Activated CD8-positive, alpha-beta memory T cell treated with anti-CD3 and anti-CD28 coated beads for 4 hours (primary cell): ENCODE measurements at regions not wholly inside any gene's neighbourhood (a gene's known extent, or its start where the extent isn't known, plus 50 kb on each side); places are given as distances from the start of the nearest gene placed in this dataset.
"Not testable (repeated sequence)": the region's sequence is repeated elsewhere in the genome, so short reads cannot be mapped to it uniquely, and the experiment has no call there.

Source experiments
- DNase-seq, 2 donors: peaks; one replicate each; pipeline ENCODE4 v3.0.0-alpha.2; 2020; ENCODE audit warnings: low read depth in 2 of 2

DNA sequence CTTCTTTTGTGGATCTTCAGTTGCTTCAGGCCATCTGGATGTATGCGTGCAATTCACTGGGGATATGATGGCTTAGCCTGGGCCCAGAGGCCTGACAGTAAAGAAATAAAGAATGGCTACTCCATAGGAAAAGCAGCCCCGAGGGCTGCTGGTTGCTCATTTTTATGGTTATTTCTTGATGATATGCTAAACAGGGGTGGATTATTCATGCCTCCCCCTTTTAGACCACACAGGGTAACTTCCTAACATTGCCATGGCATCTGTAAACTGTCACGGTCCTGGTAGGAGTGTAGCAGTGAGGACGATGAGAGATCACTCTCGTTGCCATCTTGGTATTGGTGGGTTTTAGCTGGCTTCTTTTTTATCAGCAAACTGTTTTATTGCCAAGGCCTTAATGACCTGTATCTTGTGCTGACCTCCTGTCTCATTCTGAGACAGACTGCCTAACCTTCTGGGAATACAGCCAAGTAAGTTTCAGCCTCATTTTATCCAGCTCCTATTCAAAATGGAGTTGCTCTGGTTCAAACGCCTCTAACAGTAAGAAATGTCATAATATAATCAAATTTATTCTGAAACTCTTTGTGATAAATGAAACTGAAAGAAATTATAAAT, 60.5 kb downstream of the DSEL start:
- DNase-seq: no peak

DNA sequence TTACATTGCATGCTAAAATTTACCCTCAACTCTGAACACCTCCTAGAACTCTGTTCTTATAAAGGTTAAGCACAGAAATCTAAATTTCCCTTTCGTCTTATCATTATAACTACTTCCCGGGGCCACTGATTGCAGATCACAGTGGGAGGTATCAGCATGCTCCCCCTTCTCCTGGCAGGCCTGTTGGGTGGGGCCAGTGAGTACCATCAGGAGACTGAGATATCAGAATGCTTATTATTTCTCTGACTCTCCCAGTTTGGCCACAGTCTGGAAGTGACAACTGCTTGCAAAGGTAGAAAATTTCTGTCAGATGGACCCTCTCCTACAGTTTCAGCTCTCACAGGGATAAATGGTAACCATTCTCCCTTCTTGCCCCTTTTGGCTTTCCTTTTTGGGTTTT, 62.6 kb downstream of the DSEL start:
- DNase-seq: no peak

DNA sequence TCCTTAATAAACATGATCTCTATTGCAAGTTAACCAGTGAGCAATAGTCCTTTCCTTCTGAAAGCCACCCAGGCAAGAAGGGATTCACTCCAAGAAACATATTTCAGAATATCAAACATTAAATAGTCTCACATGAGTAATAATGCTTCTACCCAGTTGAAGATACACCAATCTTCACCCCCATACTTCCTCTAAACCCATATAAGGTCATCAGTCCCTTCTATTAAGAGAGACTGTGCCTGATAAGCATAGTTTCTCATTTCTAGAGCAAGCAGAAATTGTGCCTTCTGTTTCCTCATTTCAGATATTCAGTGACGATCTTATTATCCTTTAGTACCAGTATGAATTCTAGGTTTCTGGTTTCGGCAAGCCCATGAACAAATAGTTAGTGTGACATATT, 64.6 kb downstream of the DSEL start:
- no peak for DNase-seq

DNA sequence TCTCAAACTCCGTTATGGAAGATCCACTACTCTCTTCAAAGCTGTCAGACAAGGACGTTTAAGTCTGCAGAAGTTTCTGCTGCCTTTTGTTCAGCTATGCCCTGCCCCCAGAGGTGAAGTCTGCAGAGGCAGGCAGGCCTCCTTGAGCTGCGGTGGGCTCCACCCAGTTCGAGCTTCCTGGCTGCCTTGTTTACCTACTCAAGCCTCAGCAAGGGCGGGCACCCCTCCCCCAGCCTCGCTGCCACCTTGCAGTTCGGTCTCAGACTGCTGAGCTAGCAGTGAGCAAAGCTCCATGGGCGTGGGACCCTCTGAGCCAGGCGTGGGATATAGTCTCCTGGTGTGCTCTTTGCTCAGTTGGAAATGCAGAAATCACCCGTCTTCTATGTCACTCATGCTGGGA, 65.4 kb downstream of the DSEL start:
- not testable (repeated sequence) for DNase-seq

DNA sequence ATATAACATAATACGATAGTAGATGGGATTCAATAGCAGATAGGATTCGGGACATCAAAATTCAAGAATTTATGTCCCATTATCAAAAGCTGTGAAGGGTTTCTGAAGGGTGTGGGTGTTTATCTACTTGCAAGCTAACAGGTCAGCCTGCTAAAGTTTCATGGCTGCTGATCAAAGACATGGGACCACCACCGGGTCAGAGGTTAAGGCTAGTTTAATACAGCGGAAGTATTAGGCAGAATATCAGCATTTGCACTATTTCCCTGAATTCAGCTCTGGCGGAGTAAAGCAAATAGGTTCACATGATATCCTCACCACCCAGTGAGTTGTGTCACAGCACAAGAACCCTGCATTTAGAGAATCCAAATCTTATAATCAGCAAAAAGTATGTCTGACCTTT, 82.5 kb downstream of the DSEL start:
- no peak for DNase-seq

DNA sequence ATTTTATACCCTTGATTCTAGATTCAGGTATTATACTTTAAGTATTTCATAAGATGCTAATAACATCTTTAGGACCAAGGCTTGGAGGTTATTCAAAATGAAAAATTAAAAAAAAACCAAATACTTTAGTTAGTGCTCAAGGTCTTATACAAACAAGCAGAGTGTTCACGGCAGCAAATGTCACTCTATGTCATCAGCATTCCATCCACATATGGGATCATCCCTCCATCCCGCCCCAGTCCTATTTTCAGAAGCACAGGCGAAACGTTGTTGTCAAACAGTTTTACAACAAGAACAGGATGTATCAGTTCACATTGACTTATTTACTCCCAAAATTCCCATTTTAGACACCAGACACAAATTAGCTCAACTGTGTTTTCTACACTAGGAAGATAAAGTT, 83.7 kb downstream of the DSEL start:
- DNase-seq: no peak

DNA sequence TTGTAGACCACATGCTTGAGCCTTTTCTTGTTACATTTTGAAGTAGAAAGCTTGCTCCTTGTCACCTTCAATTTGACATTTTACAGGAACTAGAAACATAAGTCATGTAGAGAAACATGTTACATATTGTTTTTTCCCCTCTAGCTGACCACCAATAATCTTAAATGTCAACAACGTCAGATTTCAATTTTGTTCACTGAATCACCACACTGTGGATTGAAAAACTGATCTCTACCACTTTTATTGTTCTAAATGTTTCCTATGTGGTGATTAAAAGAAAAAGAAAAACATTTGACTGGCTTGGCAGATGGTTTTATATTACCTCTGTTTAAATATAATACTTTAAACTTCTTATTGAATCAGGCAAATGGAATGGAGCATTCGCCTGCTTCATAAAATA, 87.7 kb downstream of the DSEL start:
- no peak for DNase-seq

DNA sequence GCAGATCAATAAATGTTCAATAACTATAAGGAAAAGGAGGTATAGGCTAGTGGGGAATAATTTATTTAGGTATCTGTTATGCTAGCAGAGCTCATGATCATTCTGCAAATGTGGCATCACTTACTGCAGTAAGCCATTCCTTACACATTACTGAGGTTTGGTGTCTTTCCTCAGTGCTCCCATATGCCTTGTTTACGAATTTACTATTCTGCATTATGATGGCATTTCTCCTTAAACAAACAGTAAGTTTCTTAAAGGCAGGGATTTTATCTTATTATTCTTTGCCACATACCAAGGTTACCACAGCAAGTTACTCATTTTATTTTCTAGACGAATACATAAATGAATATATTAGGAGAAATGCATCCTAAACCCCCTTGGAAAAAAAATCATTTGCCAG, 88.4 kb downstream of the DSEL start:
- no peak for DNase-seq

DNA sequence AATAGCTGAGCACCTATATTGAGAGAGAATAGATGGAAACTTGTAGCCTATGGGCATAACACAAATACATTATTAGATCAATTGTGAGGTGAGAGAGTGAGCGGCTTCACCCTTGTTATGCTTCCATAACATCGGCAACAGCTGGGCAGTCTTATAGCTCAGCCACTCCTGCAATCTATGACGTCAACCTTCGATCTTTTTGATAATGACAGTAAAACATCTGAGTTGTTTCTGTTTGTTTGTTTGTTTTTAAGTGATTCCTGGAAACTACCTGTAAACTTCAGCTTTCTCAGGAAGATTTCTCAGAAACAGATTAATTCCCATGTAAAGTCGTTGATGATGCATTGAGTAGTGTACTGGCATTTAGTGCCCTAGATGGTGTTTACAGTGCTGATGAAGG, 90.0 kb downstream of the DSEL start:
- DNase-seq: no peak

DNA sequence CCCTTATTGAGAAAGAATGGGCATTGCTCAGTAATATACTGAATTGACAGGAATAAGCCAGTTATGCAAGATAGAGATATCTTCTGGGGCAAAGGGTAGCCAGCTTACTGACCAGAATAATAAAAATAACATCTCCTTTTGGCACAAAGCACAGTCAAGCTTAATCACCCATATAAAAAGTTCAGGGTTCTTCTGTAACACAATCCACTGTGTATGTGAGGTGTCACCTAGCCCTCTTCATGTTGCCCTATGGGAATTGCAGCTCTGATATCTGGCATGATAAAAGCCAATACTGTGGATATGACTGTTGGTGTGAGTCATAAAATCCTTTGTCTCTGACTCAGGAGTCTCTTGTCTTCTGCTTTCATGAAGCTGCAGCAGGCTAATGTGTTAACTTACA, 90.8 kb downstream of the DSEL start:
- no peak for DNase-seq

DNA sequence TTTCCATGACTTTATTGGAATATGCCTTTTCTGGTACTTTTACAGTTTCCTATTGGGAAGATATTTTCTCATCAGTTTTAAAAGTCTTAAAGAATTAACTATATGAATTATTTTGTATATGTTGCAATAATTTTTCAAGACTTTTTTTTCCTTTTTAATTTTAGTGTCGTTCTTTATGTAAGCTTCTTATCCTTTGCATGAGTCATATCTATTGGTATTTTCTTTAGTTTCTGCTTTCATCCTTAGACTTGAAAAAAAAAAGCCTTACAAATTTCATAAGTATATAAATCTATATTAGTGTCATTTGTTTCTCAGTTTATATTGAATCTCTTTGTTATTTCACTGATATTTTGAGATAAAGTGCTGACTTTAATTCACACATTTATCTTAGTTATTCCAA, 94.9 kb downstream of the DSEL start:
- no peak for DNase-seq

DNA sequence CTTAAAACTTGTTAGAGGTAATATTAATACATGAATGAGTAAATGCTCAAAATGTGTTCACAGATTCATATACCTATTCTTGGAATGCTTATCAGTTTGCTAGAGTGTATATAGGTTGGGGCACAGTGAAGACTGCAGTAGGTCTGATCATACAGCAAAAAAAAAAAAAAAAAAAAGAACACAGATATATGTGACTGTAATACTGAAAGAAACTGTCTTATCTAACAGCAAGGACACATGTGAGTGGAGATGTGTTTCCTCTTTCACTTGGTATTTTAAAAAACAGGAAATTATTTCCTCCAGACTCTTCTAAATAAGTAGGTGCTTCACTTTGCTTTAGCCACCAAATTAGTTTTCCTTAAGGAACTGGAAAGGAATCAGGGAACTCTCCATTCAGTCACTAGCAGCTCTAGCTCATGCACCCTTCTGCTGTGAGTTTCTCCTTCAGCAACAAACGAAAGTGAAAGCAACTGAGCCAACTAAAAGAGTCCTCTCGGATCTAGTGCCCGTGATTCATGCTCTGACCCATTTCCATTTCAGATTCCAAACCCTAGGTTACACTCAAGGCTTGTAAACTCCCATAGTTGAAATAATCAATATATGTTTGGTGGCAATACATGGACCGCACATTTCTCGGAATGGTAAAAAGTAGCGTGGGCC, 98.5 kb downstream of the DSEL start:
- peak in 1 of 2 donors; percentile 1 for DNase-seq

DNA sequence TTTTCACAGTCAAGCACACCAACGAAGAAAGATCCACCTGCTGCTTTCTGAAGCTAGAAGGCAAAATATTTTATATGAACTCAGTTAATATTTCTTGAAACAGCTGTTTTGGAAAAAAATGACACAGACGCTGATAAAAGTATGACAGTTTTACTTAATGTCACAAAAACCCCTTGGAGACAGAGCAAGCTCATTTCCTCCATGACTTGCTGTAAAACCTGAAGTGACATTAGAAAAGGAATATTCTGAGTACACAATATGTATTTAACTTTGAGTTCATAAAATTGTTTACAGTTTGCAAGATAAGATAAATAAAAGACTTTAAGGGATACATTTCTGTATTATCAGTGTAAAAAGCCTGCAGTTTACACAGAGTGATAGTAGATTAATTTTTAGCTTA, 105.4 kb downstream of the DSEL start:
- no peak for DNase-seq

DNA sequence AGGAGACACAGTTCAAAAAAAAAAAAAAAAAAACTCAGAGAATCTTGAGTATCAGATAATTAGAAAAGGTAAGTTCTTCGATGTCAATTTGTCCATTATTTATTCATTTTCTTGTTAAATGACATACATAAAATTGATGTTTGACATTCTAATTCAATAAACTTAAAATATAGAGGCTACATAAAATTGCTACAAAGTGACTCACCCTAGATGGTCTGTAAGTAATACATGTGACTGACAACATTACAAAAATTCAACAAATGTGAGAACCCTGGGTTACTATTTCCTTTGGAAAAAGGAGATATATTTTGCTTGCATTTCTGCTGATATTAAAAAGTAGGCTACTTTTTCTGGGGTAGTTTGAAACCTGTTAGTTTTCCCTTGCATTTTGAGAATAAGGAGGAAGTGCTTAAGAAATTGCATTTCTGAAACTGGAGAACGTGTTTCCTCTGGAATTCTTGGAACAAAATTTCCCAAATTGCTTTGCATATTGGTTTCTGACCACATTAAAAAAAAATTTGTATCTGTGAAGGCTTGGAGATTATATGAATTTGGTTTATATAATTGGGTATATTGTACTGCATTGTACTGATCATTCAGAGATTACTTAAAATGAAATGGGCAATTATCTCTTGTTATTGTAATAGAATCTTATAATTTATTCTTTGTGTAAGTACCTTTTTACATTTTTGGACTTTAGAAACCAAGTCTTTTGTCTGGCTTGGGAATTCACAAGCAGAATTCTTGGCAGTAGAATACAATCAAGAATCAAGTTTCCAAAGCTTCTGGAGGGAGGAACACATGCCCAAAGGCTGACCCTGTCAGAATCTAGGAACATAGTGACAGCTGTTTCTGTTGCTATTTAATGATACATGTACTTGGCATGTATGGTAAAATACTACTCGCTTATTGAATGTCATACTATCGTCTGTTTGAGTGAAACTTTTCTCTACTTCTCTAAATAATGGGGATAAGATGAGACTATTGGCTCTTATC, 106.1 kb downstream of the DSEL start:
- no peak for DNase-seq

DNA sequence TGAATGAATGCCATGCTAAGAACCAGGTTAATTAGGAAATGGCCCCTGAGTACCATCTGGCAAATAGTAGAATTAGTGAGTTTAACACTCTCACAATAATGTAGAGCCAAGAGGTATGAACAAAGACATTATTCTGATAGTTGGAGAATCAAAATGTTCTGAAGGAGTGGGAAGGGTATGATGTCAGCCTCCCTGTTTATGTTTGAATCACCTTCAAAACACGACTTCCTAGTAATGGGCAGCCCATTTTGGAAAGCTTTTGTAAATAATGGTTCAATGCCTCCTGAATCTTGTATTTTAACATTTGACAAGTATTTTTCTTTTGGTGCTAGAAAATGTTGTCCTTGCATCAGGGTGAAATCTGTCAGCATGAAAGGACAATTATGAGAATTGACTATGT, 108.3 kb downstream of the DSEL start:
- no peak for DNase-seq

DNA sequence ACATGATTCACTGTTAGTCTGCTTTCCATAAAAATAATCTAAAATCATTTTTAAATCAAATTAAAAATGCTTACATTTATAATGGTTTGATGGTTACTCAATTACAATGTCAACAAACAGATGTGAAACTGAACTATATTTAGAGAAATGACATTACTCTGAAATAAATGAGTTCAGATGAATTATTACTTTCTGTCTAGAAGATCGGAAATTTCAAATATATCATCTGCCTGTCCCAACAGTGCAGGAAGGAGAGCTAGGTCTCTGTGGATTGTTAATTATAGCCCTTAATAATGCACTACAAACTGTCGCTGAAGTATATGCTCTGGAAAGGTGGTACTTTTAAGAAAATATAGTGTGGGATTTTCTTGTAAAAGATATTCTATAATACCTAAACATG, 109.8 kb downstream of the DSEL start:
- DNase-seq: no peak

DNA sequence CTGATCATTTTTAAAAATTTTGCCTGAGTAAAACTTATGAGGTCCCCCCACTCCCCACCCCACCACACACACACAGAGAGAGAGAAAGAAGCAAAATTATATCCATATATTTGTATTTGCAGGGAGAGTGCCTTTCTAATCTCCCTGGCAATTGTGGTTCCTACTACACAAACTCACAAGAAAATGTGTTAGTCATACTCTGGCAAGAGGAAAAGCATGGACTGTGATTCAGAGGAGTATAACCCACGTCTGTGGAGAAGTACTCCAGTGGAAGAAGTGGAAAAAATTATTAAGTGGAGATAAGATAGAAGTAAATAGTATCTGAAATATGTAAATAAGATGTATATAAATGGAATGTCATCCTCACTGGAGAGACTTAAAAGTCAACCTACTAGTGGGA, 114.0 kb downstream of the DSEL start:
- no peak for DNase-seq

DNA sequence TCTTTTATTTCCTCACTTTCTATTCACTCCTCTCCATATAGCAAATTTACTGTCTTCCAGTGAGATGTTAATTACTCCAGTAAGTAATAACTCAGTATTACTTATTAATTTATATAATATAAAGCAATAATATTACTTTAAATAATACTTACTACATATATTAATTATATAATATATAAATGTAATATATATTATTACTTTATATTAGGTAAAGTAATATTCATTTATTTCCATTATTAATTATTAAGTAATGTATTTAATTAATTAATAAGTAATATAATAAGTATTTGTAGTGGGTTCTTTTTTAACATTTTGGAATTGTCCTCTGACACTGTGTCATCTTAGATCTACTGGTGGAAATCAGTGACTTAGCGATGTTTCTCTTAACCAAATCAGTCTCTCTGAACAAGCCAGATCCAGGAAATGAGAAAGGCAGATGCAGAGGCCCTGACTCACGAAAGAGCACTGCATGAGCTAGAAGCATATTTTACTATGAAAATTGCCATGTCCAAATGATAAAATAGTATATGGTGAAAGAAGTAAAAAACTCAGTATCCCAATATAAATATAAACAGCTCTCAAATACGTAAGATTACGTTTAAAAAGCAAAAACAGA, 115.9 kb downstream of the DSEL start:
- DNase-seq: no peak

DNA sequence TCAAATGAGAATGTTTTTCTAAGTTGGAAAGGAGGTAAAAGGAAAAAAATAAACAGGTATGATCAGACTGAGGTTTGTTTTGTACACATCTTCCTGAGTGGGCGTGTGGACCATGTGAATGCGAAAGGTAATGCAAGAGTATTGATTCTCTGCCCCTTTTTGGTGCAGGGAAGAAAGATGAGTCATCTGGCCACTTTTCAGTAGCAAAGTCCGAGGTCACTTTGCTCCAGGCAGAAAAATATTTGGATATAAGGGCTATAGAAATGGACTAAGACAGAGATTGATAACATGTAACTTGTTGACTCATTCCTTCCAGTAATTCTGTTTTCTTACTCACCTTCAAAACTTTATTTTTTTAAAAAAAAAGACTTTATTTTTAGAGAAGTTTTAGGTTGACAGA, 130.5 kb downstream of the DSEL start:
- DNase-seq: no peak

DNA sequence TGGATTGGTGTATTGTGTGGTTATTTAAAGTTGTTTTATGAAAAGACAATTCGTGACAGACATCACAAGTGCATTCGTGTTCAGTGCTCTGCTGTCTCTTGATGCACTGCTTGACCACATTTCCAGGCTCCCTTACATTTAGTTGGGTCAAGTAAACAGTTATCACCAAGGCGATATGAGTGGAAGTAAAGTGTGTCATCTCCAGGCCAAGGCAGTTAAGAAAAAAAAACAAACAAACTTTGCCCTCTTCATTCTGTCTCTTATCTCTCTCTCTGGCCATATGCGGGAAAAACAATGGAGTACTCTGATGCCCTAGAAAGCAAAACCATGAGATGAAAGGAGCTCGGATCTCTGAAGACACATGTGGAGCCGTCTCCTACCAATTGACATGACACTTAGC, 131.1 kb downstream of the DSEL start:
- DNase-seq: no peak

DNA sequence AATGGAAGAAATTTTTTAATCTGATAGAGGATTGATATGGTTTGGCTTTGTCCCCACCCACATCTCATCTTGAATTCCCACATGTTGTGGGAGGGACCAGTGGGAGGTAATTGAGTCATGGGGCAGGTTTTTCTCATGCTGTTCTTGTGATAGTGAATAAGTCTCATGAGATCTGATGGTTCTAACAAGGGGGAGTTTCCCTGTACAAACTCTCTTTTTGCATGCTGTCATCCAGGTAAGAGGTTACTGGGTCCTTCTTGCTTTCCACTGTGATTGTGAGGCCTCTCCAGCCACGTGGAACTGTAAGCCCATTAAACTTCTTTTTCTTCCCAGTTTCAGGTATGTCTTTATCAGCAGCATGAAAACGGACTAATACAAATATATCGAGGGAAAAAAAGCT, 132.5 kb downstream of the DSEL start:
- not testable (repeated sequence) for DNase-seq

DNA sequence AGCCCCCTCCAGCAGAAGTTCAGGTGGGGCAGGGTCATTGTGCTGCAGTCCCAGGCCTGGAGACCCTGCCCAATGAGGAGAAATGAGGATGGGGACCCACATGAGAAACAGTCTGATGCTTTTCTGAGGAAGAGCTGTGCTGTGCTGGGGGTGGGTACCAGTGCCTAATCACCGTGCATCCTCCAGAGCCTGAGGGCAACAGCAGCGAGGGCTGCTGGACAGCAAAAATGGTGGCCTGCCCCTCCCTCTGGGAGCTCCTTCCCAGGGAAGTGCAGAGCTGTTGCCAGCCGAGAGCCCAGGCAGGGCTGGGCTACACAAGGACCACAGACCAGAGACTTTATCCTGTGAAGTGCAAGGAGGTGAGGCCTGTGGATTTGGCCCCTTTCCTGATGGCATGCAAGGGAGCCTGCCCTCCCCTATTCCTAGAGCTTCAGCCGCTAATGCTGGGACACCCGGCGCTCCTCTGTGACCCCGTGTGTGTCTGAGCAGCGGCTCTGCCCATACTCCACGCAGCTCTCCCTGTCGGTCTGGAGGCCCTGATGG, 134.8 kb downstream of the DSEL start:
- no peak for DNase-seq
